HG03025 (cell line): ENCODE measurements at regions not wholly inside any gene's neighbourhood (a gene's known extent, or its start where the extent isn't known, plus 50 kb on each side); places are given as distances from the start of the nearest gene placed in this dataset.

ENCODE experiments used
- ATAC-seq: cut with Tn5 transposase; IDR thresholded peaks from one replicate; pipeline ENCODE4 v1.9.1; 2021; ENCODE audit warnings: mild to moderate bottlenecking, moderate library complexity; ENCODE audit not compliant: unreplicated experiment, low FRiP score

DNA sequence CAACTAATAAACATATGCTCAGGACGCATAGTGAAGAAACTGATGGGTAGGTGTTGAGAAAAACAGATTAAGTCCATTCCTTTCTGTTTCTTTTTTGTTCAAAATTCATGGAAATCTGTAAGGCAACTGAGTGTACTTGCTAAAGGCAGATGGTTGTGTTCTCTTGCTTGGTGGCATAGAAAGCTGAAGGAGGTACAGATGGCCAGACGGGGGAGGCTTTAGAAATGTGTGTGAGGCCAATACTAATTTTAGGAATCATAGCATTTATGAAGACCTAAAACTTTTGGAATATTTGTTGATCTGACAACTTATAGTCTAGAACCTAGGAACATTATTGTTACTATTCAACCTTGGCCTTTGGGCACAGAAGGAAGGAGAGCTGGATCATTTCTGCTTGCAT lies 56.8 kb upstream of the EMCN start:
- no peak for ATAC-seq

GRCh38 chr4:100569196-100569595 lies 51.4 kb upstream of the EMCN start:
- no peak for ATAC-seq
